HG02759 (cell line): ENCODE measurements at regions not wholly inside any gene's neighbourhood (a gene's known extent, or its start where the extent isn't known, plus 50 kb on each side); places are given as distances from the start of the nearest gene placed in this dataset.
"Not testable (repeated sequence)": the region's sequence is repeated elsewhere in the genome, so short reads cannot be mapped to it uniquely, and the experiment has no call there.

Experiments used
- ATAC-seq: cut with Tn5 transposase; IDR thresholded peaks from one replicate; pipeline ENCODE4 v1.9.1; 2021; ENCODE audit warnings: mild to moderate bottlenecking, moderate library complexity; ENCODE audit not compliant: unreplicated experiment

DNA sequence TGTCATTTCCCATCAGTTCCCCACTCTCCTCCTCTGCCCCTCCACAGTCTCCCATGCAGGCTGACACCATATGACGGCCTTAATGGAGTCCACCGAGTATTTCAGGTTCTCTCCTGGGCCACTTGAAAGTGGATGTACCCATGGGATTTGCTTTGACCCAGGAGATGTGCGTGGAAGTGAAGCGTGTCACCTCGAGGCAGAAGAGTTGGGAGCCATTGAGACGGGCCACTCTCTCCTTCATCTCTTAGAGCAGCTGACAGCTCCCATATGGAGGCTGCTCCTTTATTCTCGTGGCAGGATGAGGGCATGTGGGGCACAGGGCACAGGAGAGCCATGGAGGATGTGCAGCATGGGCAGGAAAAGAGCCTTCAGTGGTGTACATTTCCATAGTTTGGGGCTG is 144.7 kb upstream of the CRYM start:
- ATAC-seq: not testable (repeated sequence)

DNA sequence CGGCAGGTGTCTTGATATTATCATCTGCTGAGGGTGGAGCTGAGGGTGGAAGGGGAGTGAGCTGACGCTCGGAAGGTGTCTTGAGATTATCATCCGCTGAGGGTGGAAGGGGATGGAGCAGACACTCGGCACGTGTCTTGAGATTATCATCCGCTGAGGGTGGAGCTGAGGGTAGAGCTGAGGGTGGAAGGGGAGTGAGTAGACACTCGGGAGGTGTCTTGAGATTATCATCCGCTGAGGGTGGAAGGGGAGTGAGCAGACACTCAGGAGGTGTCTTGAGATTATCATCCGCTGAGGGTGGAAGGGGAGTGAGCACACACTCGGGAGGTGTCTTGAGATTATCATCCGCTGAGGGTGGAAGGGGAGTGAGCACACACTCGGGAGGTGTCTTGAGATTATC is 126.6 kb upstream of the CRYM start:
- not testable (repeated sequence) for ATAC-seq

GRCh38 chr16:21397866-21398265 is 119.8 kb upstream of the CRYM start:
- ATAC-seq: not testable (repeated sequence)

DNA sequence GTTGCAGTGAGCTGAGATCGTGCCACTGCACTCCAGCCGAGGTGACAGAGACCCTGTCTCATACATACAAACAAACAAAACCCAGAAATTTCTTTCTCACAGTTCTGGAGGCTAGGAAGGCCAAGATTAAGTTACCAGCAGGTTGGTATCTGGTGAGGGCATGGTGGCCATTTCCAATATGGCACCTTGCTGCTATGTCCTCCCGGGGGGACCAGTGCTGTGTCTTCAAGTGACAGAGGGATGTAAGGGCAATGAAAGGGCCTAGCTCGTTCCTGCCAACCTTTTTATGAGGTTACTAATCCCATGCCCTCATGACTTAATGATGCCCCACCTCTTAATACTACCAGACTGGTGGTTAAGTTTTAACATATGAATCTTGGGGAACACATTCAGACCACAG is 118.5 kb upstream of the CRYM start:
- ATAC-seq: not testable (repeated sequence)

GRCh38 chr16:21390634-21391033 is 112.5 kb upstream of the CRYM start:
- not testable (repeated sequence) for ATAC-seq

DNA sequence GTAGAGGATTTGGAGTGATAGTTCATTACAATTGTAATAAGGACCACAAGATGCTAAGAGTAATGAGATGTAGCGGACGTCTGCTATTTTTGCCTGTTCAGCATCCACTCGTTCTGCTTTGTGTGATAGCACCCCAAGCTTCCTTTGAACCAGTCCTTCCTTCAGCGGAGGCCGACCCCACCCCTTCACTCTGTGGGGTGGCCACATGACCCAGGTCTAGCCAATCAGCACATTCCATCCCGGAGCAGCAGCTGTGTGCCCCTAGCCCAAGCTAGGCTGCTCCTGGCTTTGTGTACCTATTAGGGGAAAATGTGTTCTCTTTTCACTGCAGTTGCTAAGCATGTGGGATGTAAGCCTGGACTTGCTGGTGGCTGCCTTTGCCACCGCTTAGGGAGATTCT is 111.8 kb upstream of the CRYM start:
- not testable (repeated sequence) for ATAC-seq

GRCh38 chr16:21387757-21388156 is 109.7 kb upstream of the CRYM start:
- ATAC-seq: not testable (repeated sequence)

GRCh38 chr16:21386201-21386915 is 108.3 kb upstream of the CRYM start:
- not testable (repeated sequence) for ATAC-seq

DNA sequence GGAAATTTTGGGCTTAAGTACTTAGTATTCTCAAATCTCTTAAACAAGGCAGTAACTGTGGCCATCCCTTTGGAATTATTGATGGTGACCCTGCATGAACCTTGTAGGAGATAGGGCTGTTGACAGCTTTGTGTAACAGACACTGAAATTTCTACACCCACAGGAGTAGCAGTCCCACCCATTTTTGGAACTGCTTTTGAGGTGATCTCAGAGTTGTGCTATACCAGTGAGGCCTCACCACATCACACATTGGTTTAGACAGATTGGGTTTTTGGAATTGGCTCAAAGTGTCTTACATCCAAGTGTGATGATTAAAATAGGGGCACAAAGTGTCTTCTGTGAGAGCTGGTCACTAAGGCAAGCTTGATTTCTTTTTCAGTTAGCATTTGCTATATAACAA is 105.6 kb upstream of the CRYM start:
- ATAC-seq: not testable (repeated sequence)

DNA sequence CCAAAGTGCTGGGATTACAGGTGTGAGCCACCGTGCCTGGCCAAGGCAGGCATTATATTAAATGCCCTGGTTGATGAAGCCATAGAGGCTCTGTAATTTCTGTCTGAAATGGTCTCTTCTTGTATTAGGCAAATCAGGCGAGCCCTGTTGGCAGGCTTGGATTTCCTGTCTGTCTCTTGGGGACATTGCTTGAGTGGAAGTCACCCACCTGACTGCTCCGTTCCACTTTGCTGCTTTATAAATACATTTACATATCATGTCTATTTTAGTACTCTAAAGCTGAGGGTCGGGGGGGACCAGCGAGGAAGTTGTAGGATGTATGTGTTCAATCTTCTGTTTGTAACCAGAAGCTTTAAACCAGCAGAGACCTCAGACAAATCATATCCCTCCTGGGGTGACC is 101.6 kb upstream of the CRYM start:
- peak; percentile 75 for ATAC-seq

DNA sequence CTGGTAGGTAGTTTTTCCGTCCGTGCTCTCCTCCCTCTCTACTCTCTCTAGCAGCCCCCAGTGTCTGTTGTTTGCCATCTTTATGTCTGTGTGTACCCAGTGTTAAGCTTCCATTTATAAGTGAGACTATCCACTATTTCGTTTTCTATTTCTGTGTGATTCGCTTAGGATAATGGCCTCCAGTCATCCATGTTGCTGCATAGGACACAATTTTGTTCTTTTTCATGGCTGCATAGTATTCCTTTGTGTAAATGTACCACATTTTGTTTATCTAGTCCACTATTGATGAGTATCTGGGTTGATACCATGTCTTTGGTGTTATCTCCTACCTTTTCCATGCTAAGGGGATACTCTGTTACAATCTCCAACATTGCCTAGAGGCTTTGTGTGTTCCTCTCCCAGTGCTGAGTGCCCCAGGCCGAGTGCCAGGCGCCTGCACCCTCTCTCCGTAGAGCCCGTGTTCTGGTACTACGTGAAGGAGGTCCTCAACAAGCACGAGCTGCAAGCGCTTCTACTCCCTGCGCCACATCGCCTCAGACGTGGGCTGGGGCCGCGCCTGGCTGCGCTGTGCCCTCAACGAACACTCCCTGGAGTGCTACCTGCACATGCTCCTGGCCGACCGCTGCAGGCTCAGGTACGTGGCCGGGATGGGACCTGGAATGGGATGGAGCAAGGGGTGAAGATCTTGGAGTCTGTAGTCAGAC is 98.3 kb upstream of the CRYM start:
- not testable (repeated sequence) for ATAC-seq

DNA sequence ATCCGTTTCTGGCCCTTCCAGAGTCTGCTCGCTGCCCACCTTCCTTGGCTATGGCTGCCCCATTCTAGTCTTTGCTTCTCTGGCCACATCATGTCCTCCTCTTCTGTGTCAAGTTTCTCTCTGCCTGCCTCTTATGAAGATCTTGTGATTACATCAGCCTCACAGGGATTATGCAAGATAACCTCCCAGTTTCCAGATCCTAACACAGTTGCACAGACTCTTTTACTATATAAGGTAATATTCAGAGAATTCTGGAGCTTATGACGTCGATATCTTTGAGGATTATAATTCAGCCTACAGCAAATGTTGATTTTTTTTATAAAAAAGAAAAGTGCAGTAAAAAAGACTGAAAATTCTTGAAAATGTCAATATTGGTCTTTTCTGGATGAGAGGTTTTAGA is 97.2 kb upstream of the CRYM start:
- ATAC-seq: not testable (repeated sequence)

DNA sequence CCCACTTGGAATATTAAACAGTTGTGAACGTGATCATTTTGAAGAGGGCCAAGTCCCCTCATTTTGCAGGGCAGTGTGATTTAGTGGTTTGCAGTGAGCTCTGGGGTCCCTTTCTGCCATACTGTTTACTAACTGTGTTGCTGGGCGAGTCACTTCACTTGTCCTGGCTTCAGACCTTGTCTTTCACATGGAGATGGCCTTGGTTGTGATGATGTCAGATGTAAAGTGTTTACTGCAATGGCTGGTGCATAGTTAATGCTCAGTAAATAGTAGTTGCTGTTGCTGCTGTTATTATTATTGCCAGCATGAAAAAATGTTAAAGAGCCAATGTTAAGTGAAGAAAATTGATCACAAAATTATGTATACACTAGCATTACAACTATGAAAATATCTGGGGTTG is 95.4 kb upstream of the CRYM start:
- not testable (repeated sequence) for ATAC-seq

DNA sequence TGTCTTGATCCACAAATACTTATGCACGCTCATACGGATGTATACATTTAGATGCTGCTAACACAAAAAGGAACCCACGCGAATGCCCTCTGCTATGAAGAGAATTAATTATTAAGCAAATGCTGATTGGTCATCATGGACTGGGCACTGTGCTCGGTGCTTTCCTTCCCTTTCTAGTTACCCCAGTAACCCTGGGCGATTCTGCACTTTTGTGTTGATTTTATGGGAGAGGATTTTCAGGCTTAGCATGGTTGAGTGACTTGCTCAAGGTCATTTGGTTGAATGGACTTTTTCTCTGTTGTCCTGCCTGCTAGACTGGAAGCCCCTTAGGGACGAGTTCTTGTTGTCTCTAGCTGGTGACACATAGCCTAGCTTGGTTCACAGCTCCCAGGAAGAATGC is 94.8 kb upstream of the CRYM start:
- not testable (repeated sequence) for ATAC-seq

DNA sequence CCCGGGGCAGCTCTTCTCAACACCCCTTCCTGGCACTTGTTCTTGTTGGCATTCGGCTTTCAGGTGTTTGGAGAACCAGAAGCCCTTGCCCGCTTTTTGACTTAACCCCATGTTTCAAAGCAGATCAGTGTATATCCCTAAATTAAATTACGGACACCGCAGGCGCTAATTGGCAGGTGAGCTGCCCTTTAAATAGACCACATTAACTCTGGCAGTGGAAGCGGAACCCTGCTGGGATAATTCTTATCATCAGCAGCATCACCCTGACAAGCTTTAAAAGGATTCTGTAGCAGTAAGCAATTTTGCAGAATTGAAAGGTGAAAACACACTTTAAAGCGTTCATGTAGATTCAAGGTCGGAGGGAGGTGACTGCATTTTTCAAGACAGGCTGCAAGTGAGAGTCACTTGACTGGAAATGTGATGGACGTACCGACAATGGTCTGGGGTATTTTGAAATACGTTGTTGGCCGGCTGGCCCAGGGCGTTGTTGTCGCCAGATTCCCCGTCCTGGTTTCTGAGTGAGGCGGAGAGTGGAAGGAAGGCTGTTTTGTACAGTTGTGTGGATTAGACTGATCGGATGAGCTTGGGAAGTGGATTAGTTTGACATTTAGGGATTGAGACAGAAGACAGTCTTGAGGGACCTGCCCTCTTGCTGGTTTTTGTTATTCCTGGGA is 94.2 kb upstream of the CRYM start:
- not testable (repeated sequence) for ATAC-seq

GRCh38 chr16:21370791-21371190 is 92.7 kb upstream of the CRYM start:
- not testable (repeated sequence) for ATAC-seq

- not testable (repeated sequence) for ATAC-seq
Observed at GRCh38 chr16:21368973-21369942, 91.2 kb upstream of the CRYM start.

- ATAC-seq: not testable (repeated sequence)
Observed at GRCh38 chr16:21367733-21368421, 89.8 kb upstream of the CRYM start.

- peak; percentile 34 for ATAC-seq
Observed at GRCh38 chr16:21366998-21367397, 88.9 kb upstream of the CRYM start.

DNA sequence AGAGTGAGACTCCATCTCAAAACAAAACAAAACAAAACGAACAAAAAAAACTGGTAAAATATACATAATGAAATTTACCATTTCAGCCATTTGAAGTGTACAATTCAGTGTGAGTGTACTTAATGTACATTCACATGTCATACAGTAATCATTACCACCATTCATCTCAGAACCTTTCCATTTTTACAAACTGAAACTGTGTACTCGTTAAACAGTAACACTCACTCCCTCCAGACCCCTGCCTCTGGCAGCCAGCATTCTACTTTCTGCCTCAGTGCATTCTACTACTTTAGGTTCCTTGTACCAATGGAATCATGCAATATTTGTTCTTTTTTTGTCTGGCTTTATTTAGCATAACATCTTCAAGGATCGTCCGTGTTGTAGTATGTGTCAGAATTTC is 87.5 kb upstream of the CRYM start:
- peak; percentile 42 for ATAC-seq
